ENCODE measurements at regions not wholly inside any gene's neighbourhood (a gene's known extent, or its start where the extent isn't known, plus 50 kb on each side); places are given as distances from the start of the nearest gene placed in this dataset.
"Not testable (repeated sequence)": the region's sequence is repeated elsewhere in the genome, so short reads cannot be mapped to it uniquely, and the experiment has no call there.

GRCh38 chr10:37733822-37734221, 123.6 kb downstream of the ZNF248 start:
- no peak for DNase-seq

- DNase-seq: no peak
Observed at GRCh38 chr10:37732685-37733084, 124.7 kb downstream of the ZNF248 start.

- no peak for DNase-seq
Observed at GRCh38 chr10:37728830-37729229, 128.6 kb downstream of the ZNF248 start.

- DNase-seq: no peak
Observed at GRCh38 chr10:37727491-37728352, 129.7 kb downstream of the ZNF248 start.

- DNase-seq: no peak
Observed at GRCh38 chr10:37721100-37721499, 136.3 kb downstream of the ZNF248 start.

- DNase-seq: not testable (repeated sequence)
Observed at GRCh38 chr10:37718060-37718459, 139.3 kb downstream of the ZNF248 start.

GRCh38 chr10:37713642-37714041, 143.8 kb downstream of the ZNF248 start:
- no peak for DNase-seq

- no peak for DNase-seq
Observed at GRCh38 chr10:37713132-37713501, 144.3 kb downstream of the ZNF248 start.

GRCh38 chr10:37712489-37713131, 144.8 kb downstream of the ZNF248 start:
- DNase-seq: no peak

GRCh38 chr10:37711617-37712488, 145.6 kb downstream of the ZNF248 start:
- DNase-seq: no peak

GRCh38 chr10:37710831-37711616, 146.4 kb downstream of the ZNF248 start:
- no peak for DNase-seq

GRCh38 chr10:37707829-37708578, 149.4 kb downstream of the ZNF248 start:
- no peak for DNase-seq

- DNase-seq: no peak
Observed at GRCh38 chr10:37704566-37704965, 152.8 kb downstream of the ZNF248 start.

- no peak for DNase-seq
Observed at GRCh38 chr10:37703833-37704382, 153.5 kb downstream of the ZNF248 start.

GRCh38 chr10:37703114-37703513, 154.3 kb downstream of the ZNF248 start:
- no peak for DNase-seq

GRCh38 chr10:37701781-37702493, 155.5 kb downstream of the ZNF248 start:
- no peak for DNase-seq

- no peak for DNase-seq
Observed at GRCh38 chr10:37700886-37701780, 156.3 kb downstream of the ZNF248 start.

GRCh38 chr10:37687581-37687980, 169.8 kb downstream of the ZNF248 start:
- DNase-seq: no peak

All from KG1 (cell line).